Ishikawa (cell line): ENCODE measurements at regions not wholly inside any gene's neighbourhood (a gene's known extent, or its start where the extent isn't known, plus 50 kb on each side); places are given as distances from the start of the nearest gene placed in this dataset.

Source experiments
- CEBPB ChIP-seq: IDR thresholded peaks from 2 replicates; pipeline ENCODE4 v1.6.1; 2012
- CREB1 ChIP-seq: IDR thresholded peaks from 2 replicates; pipeline ENCODE4 v1.6.1; 2012; ENCODE audit warnings: low read depth
- EGR1 ChIP-seq: IDR thresholded peaks from 2 replicates; pipeline ENCODE4 v1.6.1; 2012
- EP300 ChIP-seq: IDR thresholded peaks from 2 replicates; pipeline ENCODE4 v1.6.1; 2012; ENCODE audit warnings: borderline replicate concordance
- FOXM1 ChIP-seq: IDR thresholded peaks from 2 replicates; pipeline ENCODE4 v1.6.1; 2012; ENCODE audit warnings: low read depth, borderline replicate concordance
- MAX ChIP-seq: IDR thresholded peaks from 2 replicates; pipeline ENCODE4 v1.6.1; 2012
- NFIC ChIP-seq: IDR thresholded peaks from 2 replicates; pipeline ENCODE4 v1.6.1; 2012
- RAD21 ChIP-seq: IDR thresholded peaks from 2 replicates; pipeline ENCODE4 v1.6.1; 2012; ENCODE audit warnings: low read depth
- TAF1 ChIP-seq: IDR thresholded peaks from 2 replicates; pipeline ENCODE4 v1.6.1; 2012; ENCODE audit warnings: low read depth, mild to moderate bottlenecking
- TCF12 ChIP-seq: IDR thresholded peaks from 2 replicates; pipeline ENCODE4 v1.6.1; 2012; ENCODE audit warnings: low read depth
- TEAD4 ChIP-seq: IDR thresholded peaks from 2 replicates; pipeline ENCODE4 v1.6.1; 2012
- YY1 ChIP-seq: IDR thresholded peaks from 2 replicates; pipeline ENCODE4 v1.6.1; 2012; ENCODE audit warnings: low read depth
- ZBTB7A ChIP-seq: IDR thresholded peaks from 2 replicates; pipeline ENCODE4 v1.6.1; 2012; ENCODE audit warnings: low read depth
- TF ChIP-seq, protein P1 (sequence below): IDR thresholded peaks from 2 replicates; pipeline ENCODE4 v1.6.1; 2012; ENCODE audit warnings: low read depth, mild to moderate bottlenecking
- TF ChIP-seq, protein P2 (sequence below): IDR thresholded peaks from 2 replicates; pipeline ENCODE4 v1.6.1; 2012

GRCh38 chr1:193581341-193581740 is 394.9 kb upstream of the B3GALT2 start:
- TF ChIP-seq MAX (no peak), CREB1 (no peak), TEAD4 (no peak), EP300 (no peak), TCF12 (no peak), YY1 (no peak), ZBTB7A (no peak), CEBPB (no peak), TAF1 (no peak), EGR1 (no peak), NFIC (no peak), RAD21 (no peak), FOXM1 (no peak)
- TF ChIP-seq, protein P1, sequence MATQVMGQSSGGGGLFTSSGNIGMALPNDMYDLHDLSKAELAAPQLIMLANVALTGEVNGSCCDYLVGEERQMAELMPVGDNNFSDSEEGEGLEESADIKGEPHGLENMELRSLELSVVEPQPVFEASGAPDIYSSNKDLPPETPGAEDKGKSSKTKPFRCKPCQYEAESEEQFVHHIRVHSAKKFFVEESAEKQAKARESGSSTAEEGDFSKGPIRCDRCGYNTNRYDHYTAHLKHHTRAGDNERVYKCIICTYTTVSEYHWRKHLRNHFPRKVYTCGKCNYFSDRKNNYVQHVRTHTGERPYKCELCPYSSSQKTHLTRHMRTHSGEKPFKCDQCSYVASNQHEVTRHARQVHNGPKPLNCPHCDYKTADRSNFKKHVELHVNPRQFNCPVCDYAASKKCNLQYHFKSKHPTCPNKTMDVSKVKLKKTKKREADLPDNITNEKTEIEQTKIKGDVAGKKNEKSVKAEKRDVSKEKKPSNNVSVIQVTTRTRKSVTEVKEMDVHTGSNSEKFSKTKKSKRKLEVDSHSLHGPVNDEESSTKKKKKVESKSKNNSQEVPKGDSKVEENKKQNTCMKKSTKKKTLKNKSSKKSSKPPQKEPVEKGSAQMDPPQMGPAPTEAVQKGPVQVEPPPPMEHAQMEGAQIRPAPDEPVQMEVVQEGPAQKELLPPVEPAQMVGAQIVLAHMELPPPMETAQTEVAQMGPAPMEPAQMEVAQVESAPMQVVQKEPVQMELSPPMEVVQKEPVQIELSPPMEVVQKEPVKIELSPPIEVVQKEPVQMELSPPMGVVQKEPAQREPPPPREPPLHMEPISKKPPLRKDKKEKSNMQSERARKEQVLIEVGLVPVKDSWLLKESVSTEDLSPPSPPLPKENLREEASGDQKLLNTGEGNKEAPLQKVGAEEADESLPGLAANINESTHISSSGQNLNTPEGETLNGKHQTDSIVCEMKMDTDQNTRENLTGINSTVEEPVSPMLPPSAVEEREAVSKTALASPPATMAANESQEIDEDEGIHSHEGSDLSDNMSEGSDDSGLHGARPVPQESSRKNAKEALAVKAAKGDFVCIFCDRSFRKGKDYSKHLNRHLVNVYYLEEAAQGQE: no peak
- TF ChIP-seq, protein P2, sequence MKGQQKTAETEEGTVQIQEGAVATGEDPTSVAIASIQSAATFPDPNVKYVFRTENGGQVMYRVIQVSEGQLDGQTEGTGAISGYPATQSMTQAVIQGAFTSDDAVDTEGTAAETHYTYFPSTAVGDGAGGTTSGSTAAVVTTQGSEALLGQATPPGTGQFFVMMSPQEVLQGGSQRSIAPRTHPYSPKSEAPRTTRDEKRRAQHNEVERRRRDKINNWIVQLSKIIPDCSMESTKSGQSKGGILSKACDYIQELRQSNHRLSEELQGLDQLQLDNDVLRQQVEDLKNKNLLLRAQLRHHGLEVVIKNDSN: no peak

GRCh38 chr1:193580419-193580818 is 394.0 kb upstream of the B3GALT2 start:
- TF ChIP-seq RAD21: no peak
- no peak for TF ChIP-seq CREB1
- TF ChIP-seq TAF1: no peak
- no peak for TF ChIP-seq NFIC
- no peak for TF ChIP-seq TCF12
- no peak for TF ChIP-seq MAX
- no peak for TF ChIP-seq EGR1
- TF ChIP-seq, protein P1: no peak
- no peak for TF ChIP-seq ZBTB7A
- TF ChIP-seq CEBPB: no peak
- TF ChIP-seq YY1: no peak
- no peak for TF ChIP-seq TEAD4
- no peak for TF ChIP-seq EP300
- TF ChIP-seq, protein P2: no peak
- TF ChIP-seq FOXM1: no peak

- TF ChIP-seq CREB1 (no peak), TEAD4 (no peak)
- TF ChIP-seq, protein P2: no peak
Observed at GRCh38 chr1:193579323-193579722, 392.9 kb upstream of the B3GALT2 start.

DNA sequence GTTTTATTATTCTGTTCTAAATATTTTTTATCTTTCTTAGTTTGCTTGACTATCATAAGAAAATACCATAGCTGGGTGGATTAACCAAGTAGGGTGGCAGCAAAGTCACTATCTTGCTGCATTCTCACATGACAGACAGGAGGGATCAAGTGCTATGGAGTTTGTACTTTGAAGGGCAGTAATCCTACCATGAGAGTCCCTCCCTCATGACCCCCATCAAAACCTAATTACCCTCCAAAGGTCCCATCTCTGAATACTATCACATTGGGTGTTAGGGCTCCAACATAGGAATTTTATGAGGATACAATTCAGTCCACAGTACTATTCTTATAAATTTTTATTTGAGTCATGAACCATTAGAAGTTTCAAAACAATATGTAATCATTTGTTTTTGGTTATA is 388.5 kb upstream of the B3GALT2 start:
- TF ChIP-seq, protein P2: no peak
- TF ChIP-seq MAX (no peak), ZBTB7A (no peak), TAF1 (no peak), YY1 (no peak)

DNA sequence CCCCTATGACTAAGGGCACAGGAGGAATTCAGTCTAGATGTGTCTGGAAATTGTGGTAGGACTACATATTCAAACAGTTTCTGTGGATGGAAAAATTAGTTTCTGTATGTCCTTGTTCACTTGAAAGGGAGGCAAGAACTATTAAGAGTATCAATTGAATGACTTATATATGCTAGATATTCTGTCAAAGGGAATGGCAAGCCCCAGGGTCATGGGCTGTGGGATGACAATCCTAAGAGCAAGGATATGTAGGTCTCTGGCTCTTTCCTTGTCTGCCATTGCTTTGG is 383.5 kb upstream of the B3GALT2 start:
- no peak for TF ChIP-seq RAD21
- no peak for TF ChIP-seq MAX
- no peak for TF ChIP-seq NFIC
- no peak for TF ChIP-seq EP300
- no peak for TF ChIP-seq CREB1
- TF ChIP-seq YY1: no peak
- TF ChIP-seq TEAD4: no peak
- no peak for TF ChIP-seq TCF12
- TF ChIP-seq EGR1: no peak
- no peak for TF ChIP-seq TAF1
- TF ChIP-seq FOXM1: no peak
- TF ChIP-seq, protein P1: no peak
- TF ChIP-seq ZBTB7A: no peak
- TF ChIP-seq, protein P2: no peak
- no peak for TF ChIP-seq CEBPB
